HEK293 (cell line): ENCODE measurements at regions not wholly inside any gene's neighbourhood (a gene's known extent, or its start where the extent isn't known, plus 50 kb on each side); places are given as distances from the start of the nearest gene placed in this dataset.
A peak's percentile ranks its signal among the peaks of the same experiment; 100 is the strongest.

ENCODE experiments used
- CTCF ChIA-PET: fragments of 350-600 bp; formaldehyde crosslinking; extraction: SDS; loops from one replicate; lab custom pipeline; 2021; ENCODE audit warnings: antibody characterized with exemption; lab: Yijun Ruan, JAX
- POLR2A ChIA-PET: fragments of 300-600 bp; formaldehyde crosslinking; extraction: SDS; loops from one replicate; lab custom pipeline; 2020; ENCODE audit warnings: antibody characterized with exemption, inconsistent platforms; lab: Yijun Ruan, JAX
- H3K27ac ChIP-seq: fragments of 200-500 bp; sonication (Bioruptor generic); 2 replicates; pipeline ENCODE4 v1.5.1; 2014; ENCODE audit warnings: low read depth, low read length, control low read depth, inconsistent platforms; ENCODE audit errors: extremely low read depth
- H3K36me3 ChIP-seq, 2 experiments: fragments of 200-500 bp in 1 of 2; sonication (Bioruptor generic) in 1 of 2; 1 replicate in 1 of 2; 2 replicates in 1 of 2; pipeline ENCODE4 v1.5.1; 2014 to 2017; ENCODE audit warnings: inconsistent platforms in 2 of 2, low read length in 2 of 2; ENCODE audit not compliant: control insufficient read depth in 2 of 2, insufficient read depth in 1 of 2
- H3K4me1 ChIP-seq: fragments of 200-500 bp; sonication (Bioruptor generic); 2 replicates; pipeline ENCODE4 v1.5.1; 2014; ENCODE audit warnings: mild to moderate bottlenecking, low read length, inconsistent platforms; ENCODE audit not compliant: control insufficient read depth, insufficient read depth
- H3K4me3 ChIP-seq: 2 replicates; pipeline ENCODE4 v1.5.1; 2011; ENCODE audit warnings: low read depth, mild to moderate bottlenecking, control low read depth, low read length, moderate library complexity
- H3K9me3 ChIP-seq: fragments of 200-500 bp; sonication (Bioruptor generic); 2 replicates; pipeline ENCODE4 v1.5.1; 2014; ENCODE audit warnings: low read depth, low read length, inconsistent platforms; ENCODE audit not compliant: control insufficient read depth, insufficient read depth
- MEIS1 ChIP-seq: sonication (generic); formaldehyde crosslinking; IDR thresholded peaks from 2 replicates; pipeline ENCODE4 v1.8.1; 2022; ENCODE audit warnings: missing genetic modification reagents, mild to moderate bottlenecking, borderline replicate concordance
- SCRT2 ChIP-seq: fragments of 450-650 bp; formaldehyde crosslinking; IDR thresholded peaks from 2 replicates; pipeline ENCODE4 v1.5.1; 2016; ENCODE audit warnings: missing biosample characterization, missing genetic modification characterization
- ZNF146 ChIP-seq: fragments of 450-650 bp; formaldehyde crosslinking; IDR thresholded peaks from 2 replicates; pipeline ENCODE4 v1.5.1; 2016; ENCODE audit warnings: missing biosample characterization, missing genetic modification characterization
- ZNF148 ChIP-seq: fragments of 450-650 bp; formaldehyde crosslinking; IDR thresholded peaks from 2 replicates; pipeline ENCODE4 v1.5.0; 2017; ENCODE audit warnings: missing biosample characterization, missing genetic modification characterization, borderline replicate concordance
- ZNF239 ChIP-seq: fragments of 450-650 bp; formaldehyde crosslinking; IDR thresholded peaks from 2 replicates; pipeline ENCODE4 v1.5.1; 2016; ENCODE audit warnings: missing biosample characterization, missing genetic modification characterization
- ZNF280D ChIP-seq: fragments of 450-650 bp; formaldehyde crosslinking; IDR thresholded peaks from 2 replicates; pipeline ENCODE4 v1.5.1; 2016; ENCODE audit warnings: missing biosample characterization, missing genetic modification characterization
- ZNF302 ChIP-seq: fragments of 450-650 bp; formaldehyde crosslinking; IDR thresholded peaks from 2 replicates; pipeline ENCODE4 v1.5.1; 2016; ENCODE audit warnings: missing biosample characterization, missing genetic modification characterization, low read depth
- ZNF398 ChIP-seq: fragments of 450-650 bp; formaldehyde crosslinking; IDR thresholded peaks from 2 replicates; pipeline ENCODE4 v1.5.1; 2017; ENCODE audit warnings: missing biosample characterization, missing genetic modification characterization
- ZNF449 ChIP-seq: fragments of 450-650 bp; formaldehyde crosslinking; IDR thresholded peaks from 2 replicates; pipeline ENCODE4 v1.5.1; 2017; ENCODE audit warnings: missing biosample characterization, mild to moderate bottlenecking, missing genetic modification characterization, moderate library complexity
- ZSCAN23 ChIP-seq: fragments of 450-650 bp; formaldehyde crosslinking; IDR thresholded peaks from 2 replicates; pipeline ENCODE4 v1.5.1; 2016; ENCODE audit warnings: missing biosample characterization, missing genetic modification characterization
- ZSCAN30 ChIP-seq: fragments of 450-650 bp; IDR thresholded peaks from 2 replicates; pipeline ENCODE4 v1.5.1; 2018; ENCODE audit warnings: missing biosample characterization, mild to moderate bottlenecking, missing genetic modification characterization, moderate library complexity

GRCh38 chr17:70648166-70648565, 478.8 kb downstream of the KCNJ2 start (continued):
- TF ChIP-seq ZNF280D (no peak), ZNF148 (no peak), ZNF302 (tag by site-specific recombination) (no peak)

GRCh38 chr17:70653850-70654249, 484.5 kb downstream of the KCNJ2 start:
- ChIA-PET CTCF (interaction anchor here (0.7 to 1.5 kb wide), 4 partner anchors 69 to 1129 kb away, joined by 3 to 4 read pairs (median 4); no protein-coding TSS in a partner anchor), POLR2A (no interaction called here)
- H3K4me1 ChIP-seq: peaks cover 5% of the 10 kb centered on the region
- no peak overlapping the region for H3K4me3 ChIP-seq
- H3K27ac ChIP-seq: no peak overlapping the region
- TF ChIP-seq ZSCAN23 (no peak), ZSCAN30 (tag by site-specific recombination) (0 out of 2 replicates have a peak, but pooled peaks have one; percentile 39), ZNF398 (tag by site-specific recombination) (no peak)
- no peaks in the 10 kb centered on the region for H3K36me3 ChIP-seq
- no peaks in the 10 kb centered on the region for H3K9me3 ChIP-seq

- peaks cover 7% of the 10 kb centered on the region for H3K4me1 ChIP-seq
- POLR2A ChIA-PET: no interaction called here
- H3K4me3 ChIP-seq: no peak overlapping the region
- CTCF ChIA-PET: no interaction called here
- H3K36me3 ChIP-seq: no peaks in the 10 kb centered on the region
- no peak for TF ChIP-seq ZNF146
- no peak for TF ChIP-seq ZNF239 (tag by site-specific recombination)
- 0 out of 2 replicates have a peak, but pooled peaks have one; percentile 31 for TF ChIP-seq SCRT2 (tag by site-specific recombination)
- no peak overlapping the region for H3K27ac ChIP-seq
- no peaks in the 10 kb centered on the region for H3K9me3 ChIP-seq
Measured at GRCh38 chr17:70654706-70655105, 485.4 kb downstream of the KCNJ2 start.

- CTCF ChIA-PET: interaction anchor here (0.5 to 0.6 kb wide), 2 partner anchors 1260 to 1814 kb away, joined by 3 to 4 read pairs; no protein-coding TSS in a partner anchor
- Histone ChIP-seq H3K9me3 (no peaks in the 10 kb centered on the region), H3K4me3 (no peak overlapping the region), H3K36me3 (no peaks in the 10 kb centered on the region), H3K27ac (no peak overlapping the region), H3K4me1 (peaks cover 11% of the 10 kb centered on the region)
- POLR2A ChIA-PET: no interaction called here
- TF ChIP-seq MEIS1 (no peak), ZNF449 (tag by site-specific recombination) (peak; percentile 77)
Measured at GRCh38 chr17:70655176-70655958, 486.0 kb downstream of the KCNJ2 start.
